Neural crest cell (in vitro differentiated cells): ENCODE measurements at regions not wholly inside any gene's neighbourhood (a gene's known extent, or its start where the extent isn't known, plus 50 kb on each side); places are given as distances from the start of the nearest gene placed in this dataset.

Source experiments
- DNase-seq: peaks from one replicate; pipeline ENCODE4 v3.0.0; 2021; ENCODE audit warnings: low read depth, mixed read lengths, low spot score
- H3K27ac Mint-ChIP-seq: one replicate; pipeline ENCODE4 v1.8.0; 2021; ENCODE audit warnings: mild to moderate bottlenecking, mixed read lengths; ENCODE audit not compliant: unreplicated experiment
- H3K27me3 Mint-ChIP-seq: 2 replicates; pipeline ENCODE4 v1.8.0; 2021; ENCODE audit warnings: low read depth, mild to moderate bottlenecking, mixed read lengths
- H3K36me3 Mint-ChIP-seq: 2 replicates; pipeline ENCODE4 v1.8.0; 2021; ENCODE audit warnings: low read depth, mild to moderate bottlenecking, mixed read lengths
- H3K4me1 Mint-ChIP-seq: 2 replicates; pipeline ENCODE4 v1.8.0; 2021; ENCODE audit warnings: mixed read lengths
- H3K4me3 Mint-ChIP-seq: one replicate; pipeline ENCODE4 v1.8.0; 2021; ENCODE audit warnings: mild to moderate bottlenecking, mixed read lengths
- H3K9me3 Mint-ChIP-seq: 2 replicates; pipeline ENCODE4 v1.8.0; 2021; ENCODE audit warnings: mixed read lengths
- TF ChIP-seq, protein P1 (sequence below): fragments of 200-600 bp; sonication (generic); conservative IDR thresholded peaks from 2 replicates; pipeline ENCODE4 v1.5.0; 2021; ENCODE audit warnings: antibody characterized with exemption, mild to moderate bottlenecking

DNA sequence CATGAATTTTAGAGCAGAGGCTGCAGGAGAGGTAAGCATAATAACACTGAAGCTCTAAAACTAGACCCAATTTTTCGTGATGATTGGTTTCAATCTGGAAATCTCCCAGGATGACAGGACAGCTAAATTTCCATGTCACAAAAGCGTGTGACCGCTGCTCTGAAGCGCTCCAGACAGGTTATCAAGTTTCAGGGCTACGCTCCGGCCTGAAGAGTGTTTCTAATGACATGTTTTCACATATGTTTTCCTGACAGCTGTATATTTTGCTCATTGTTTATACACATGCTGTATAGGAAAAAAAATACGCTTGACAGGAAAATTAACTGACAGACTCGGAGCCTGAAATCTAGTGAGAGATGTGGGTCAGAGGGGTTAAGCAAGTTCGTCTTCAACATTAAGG lies 219.8 kb upstream of the BMPER start:
- Mint-ChIP-seq H3K4me3 (no peak overlapping the region), H3K9me3 (no peaks in the 10 kb centered on the region), H3K36me3 (no peaks in the 10 kb centered on the region), H3K27ac (no peak overlapping the region), H3K27me3 (no peaks in the 10 kb centered on the region), H3K4me1 (no peaks in the 10 kb centered on the region)
- TF ChIP-seq, protein P1, sequence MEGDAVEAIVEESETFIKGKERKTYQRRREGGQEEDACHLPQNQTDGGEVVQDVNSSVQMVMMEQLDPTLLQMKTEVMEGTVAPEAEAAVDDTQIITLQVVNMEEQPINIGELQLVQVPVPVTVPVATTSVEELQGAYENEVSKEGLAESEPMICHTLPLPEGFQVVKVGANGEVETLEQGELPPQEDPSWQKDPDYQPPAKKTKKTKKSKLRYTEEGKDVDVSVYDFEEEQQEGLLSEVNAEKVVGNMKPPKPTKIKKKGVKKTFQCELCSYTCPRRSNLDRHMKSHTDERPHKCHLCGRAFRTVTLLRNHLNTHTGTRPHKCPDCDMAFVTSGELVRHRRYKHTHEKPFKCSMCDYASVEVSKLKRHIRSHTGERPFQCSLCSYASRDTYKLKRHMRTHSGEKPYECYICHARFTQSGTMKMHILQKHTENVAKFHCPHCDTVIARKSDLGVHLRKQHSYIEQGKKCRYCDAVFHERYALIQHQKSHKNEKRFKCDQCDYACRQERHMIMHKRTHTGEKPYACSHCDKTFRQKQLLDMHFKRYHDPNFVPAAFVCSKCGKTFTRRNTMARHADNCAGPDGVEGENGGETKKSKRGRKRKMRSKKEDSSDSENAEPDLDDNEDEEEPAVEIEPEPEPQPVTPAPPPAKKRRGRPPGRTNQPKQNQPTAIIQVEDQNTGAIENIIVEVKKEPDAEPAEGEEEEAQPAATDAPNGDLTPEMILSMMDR: no peak
- DNase-seq: no peak

DNA sequence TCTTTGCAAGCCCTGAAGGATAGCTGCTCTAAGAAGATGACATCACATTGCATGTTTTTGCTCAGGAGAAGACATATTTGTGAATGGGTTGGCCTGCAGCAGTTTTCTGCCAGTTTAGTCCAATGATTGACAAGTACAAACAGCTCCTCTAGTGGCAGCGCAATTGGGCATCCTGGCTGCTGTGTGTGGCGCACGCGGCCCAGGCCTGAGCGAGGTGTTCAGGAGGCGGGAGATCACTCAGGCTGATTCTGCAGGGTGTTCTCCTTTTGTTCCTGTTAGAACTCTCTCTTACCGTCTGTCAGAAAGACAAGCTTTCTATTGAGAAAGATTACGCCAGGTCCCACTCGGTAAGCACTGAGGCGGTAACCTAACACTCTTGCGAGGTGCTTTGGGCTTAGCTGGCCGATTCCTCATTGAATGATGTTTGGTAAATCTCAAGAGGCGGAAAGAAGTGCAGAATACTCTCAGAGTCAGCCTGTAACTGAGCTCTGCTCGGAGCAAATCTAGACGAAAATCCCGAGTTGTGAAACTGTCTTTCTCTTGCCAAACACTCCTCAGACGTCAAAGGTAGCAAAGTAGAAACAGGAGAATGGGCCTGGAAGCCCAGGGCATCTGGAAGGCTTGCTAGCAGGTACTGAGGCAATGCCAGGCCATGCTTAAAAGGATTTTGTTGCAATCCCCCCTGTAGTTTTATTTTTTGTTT lies 219.2 kb upstream of the BMPER start:
- no peak overlapping the region for H3K4me3 Mint-ChIP-seq
- H3K27me3 Mint-ChIP-seq: no peaks in the 10 kb centered on the region
- H3K4me1 Mint-ChIP-seq: no peaks in the 10 kb centered on the region
- no peaks in the 10 kb centered on the region for H3K36me3 Mint-ChIP-seq
- DNase-seq: no peak
- H3K27ac Mint-ChIP-seq: no peak overlapping the region
- TF ChIP-seq, protein P1: peak; percentile 39
- no peaks in the 10 kb centered on the region for H3K9me3 Mint-ChIP-seq

DNA sequence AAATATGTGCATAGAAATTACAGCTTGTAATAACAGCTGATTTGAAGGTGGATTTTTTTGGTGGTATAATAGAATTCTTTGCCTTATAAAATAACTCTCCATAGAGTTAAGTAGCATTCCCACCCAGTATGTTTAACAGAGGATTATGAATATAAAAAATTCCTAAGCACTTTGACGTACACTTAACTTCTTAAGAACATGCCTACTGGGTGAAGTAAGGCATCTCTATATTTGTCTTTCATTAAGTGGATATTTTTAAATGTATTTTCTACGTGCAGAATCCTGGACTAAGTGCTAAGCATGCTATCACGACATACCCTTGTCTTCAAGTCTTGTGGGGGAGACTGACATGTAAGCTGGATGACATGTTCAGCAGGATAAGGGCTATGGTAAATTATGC lies 217.7 kb upstream of the BMPER start:
- DNase-seq: no peak
- Mint-ChIP-seq H3K4me3 (no peak overlapping the region), H3K9me3 (peaks cover 2% of the 10 kb centered on the region), H3K27me3 (no peaks in the 10 kb centered on the region), H3K36me3 (no peaks in the 10 kb centered on the region), H3K27ac (no peak overlapping the region), H3K4me1 (no peaks in the 10 kb centered on the region)
- TF ChIP-seq, protein P1: no peak

DNA sequence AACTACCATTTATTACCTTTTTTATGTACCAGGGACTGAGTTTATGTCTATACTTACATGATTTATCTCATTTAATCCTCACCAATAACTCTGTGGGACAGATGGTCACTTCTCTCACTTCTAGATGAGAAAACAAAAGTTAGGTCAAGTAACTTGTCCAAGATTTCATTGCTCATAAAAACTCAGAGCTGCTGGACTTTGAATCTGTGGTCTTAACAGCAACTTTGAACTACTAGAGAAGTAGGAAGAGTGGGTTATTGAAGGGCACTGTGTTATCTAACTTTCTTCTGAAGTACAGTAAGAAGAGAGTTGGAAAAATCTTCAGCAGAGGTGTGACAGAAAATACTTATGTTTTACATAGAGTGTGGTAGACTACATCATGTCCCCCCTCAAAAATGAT lies 214.2 kb upstream of the BMPER start:
- Mint-ChIP-seq H3K4me1 (no peaks in the 10 kb centered on the region), H3K9me3 (peaks cover 2% of the 10 kb centered on the region), H3K27me3 (no peaks in the 10 kb centered on the region), H3K4me3 (no peak overlapping the region), H3K27ac (no peak overlapping the region), H3K36me3 (no peaks in the 10 kb centered on the region)
- no peak for DNase-seq
- TF ChIP-seq, protein P1: no peak

DNA sequence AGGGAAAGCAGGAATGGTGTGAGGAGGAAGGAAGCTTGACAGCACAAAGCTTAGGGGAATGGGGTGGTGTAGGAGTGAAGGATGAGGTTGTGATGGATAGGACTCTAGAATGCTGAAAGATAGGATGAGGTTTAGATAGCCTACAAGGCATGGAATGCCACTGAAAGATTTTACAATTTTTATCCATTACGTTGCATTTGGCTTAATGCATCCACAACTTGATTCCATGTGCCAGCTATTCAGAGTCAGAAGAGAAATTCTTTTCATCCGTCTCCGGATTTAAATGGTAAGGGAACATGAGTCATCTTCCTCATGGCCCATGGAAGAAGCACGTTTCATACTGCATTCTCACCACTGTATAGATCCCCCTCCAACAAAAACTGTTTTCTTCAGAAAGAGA lies 212.4 kb upstream of the BMPER start:
- Mint-ChIP-seq H3K27me3 (no peaks in the 10 kb centered on the region), H3K4me1 (peaks cover under 1% of the 10 kb centered on the region), H3K27ac (no peak overlapping the region), H3K36me3 (no peaks in the 10 kb centered on the region), H3K4me3 (no peak overlapping the region), H3K9me3 (peaks cover 2% of the 10 kb centered on the region)
- no peak for DNase-seq
- TF ChIP-seq, protein P1: no peak
